H9 (cell line): ENCODE measurements at regions not wholly inside any gene's neighbourhood (a gene's known extent, or its start where the extent isn't known, plus 50 kb on each side); places are given as distances from the start of the nearest gene placed in this dataset.

Source experiments
- DNase-seq: peaks from one replicate; pipeline ENCODE4 v3.0.0-alpha.2; 2017
- H2AFZ ChIP-seq: one replicate; pipeline ENCODE4 v1.6.1; 2013; ENCODE audit warnings: mild to moderate bottlenecking, low read length, control low read depth, moderate library complexity
- H2AK5ac ChIP-seq: 2 replicates; pipeline ENCODE4 v1.6.1; 2013; ENCODE audit warnings: low read length, control low read depth, mixed read lengths; ENCODE audit not compliant: insufficient read length
- H2BK120ac ChIP-seq: one replicate; pipeline ENCODE4 v1.6.1; 2013; ENCODE audit warnings: low read depth, mild to moderate bottlenecking, low read length, control low read depth, inconsistent platforms; ENCODE audit not compliant: poor library complexity, severe bottlenecking
- H2BK12ac ChIP-seq: 2 replicates; pipeline ENCODE4 v1.6.1; 2013; ENCODE audit warnings: low read length, control low read depth, mixed read lengths, low read depth; ENCODE audit not compliant: insufficient read length
- H2BK15ac ChIP-seq: 2 replicates; pipeline ENCODE4 v1.6.1; 2013; ENCODE audit warnings: low read depth, low read length, control low read depth
- H2BK20ac ChIP-seq: one replicate; pipeline ENCODE4 v1.6.1; 2013; ENCODE audit warnings: low read depth, mild to moderate bottlenecking, low read length, control low read depth, inconsistent platforms; ENCODE audit not compliant: poor library complexity, severe bottlenecking
- H2BK5ac ChIP-seq: 2 replicates; pipeline ENCODE4 v1.6.1; 2013; ENCODE audit warnings: low read length, control low read depth, mixed read lengths; ENCODE audit not compliant: insufficient read length
- H3K14ac ChIP-seq: 2 replicates; pipeline ENCODE4 v1.6.1; 2013; ENCODE audit warnings: low read length, control low read depth; ENCODE audit not compliant: insufficient read depth
- H3K18ac ChIP-seq: 2 replicates; pipeline ENCODE4 v1.6.1; 2013; ENCODE audit warnings: low read depth, mild to moderate bottlenecking, mixed read lengths, low read length, control low read depth; ENCODE audit not compliant: insufficient read length
- H3K23ac ChIP-seq: 2 replicates; pipeline ENCODE4 v1.6.1; 2013; ENCODE audit warnings: low read length, control low read depth, mixed read lengths, low read depth; ENCODE audit not compliant: insufficient read length
- H3K23me2 ChIP-seq: 2 replicates; pipeline ENCODE4 v1.6.1; 2013; ENCODE audit warnings: low read depth, mild to moderate bottlenecking, mixed read lengths, low read length, control low read depth; ENCODE audit not compliant: insufficient read length, poor library complexity, severe bottlenecking
- H3K27ac ChIP-seq: 2 replicates; pipeline ENCODE4 v1.5.1; 2013; ENCODE audit warnings: low read length, control low read depth, mixed read lengths, low read depth; ENCODE audit not compliant: insufficient read length
- H3K27me3 ChIP-seq: 2 replicates; pipeline ENCODE4 v1.6.1; 2013; ENCODE audit warnings: low read length, control low read depth, inconsistent platforms; ENCODE audit not compliant: insufficient read depth
- H3K4ac ChIP-seq: 2 replicates; pipeline ENCODE4 v1.6.1; 2013; ENCODE audit warnings: low read depth, mild to moderate bottlenecking, control low read depth, inconsistent platforms, low read length, moderate library complexity
- H3K4me1 ChIP-seq: 2 replicates; pipeline ENCODE4 v1.6.1; 2013; ENCODE audit warnings: low read length, control low read depth, inconsistent platforms; ENCODE audit not compliant: insufficient read depth
- H3K4me2 ChIP-seq: 2 replicates; pipeline ENCODE4 v1.6.1; 2013; ENCODE audit warnings: low read length, control low read depth, mixed read lengths; ENCODE audit not compliant: insufficient read length, insufficient read depth
- H3K56ac ChIP-seq: 2 replicates; pipeline ENCODE4 v1.6.1; 2013; ENCODE audit warnings: low read depth, mild to moderate bottlenecking, mixed read lengths, low read length, control low read depth; ENCODE audit not compliant: insufficient read length
- H3K79me1 ChIP-seq: 2 replicates; pipeline ENCODE4 v1.6.1; 2013; ENCODE audit warnings: low read depth, mild to moderate bottlenecking, moderate library complexity, low read length, control low read depth, inconsistent platforms; ENCODE audit not compliant: insufficient read depth, poor library complexity, severe bottlenecking
- H3K79me2 ChIP-seq: 2 replicates; pipeline ENCODE4 v1.6.1; 2013; ENCODE audit warnings: low read length, control low read depth, inconsistent platforms; ENCODE audit not compliant: insufficient read depth
- H3K9ac ChIP-seq: 2 replicates; pipeline ENCODE4 v1.6.1; 2013; ENCODE audit warnings: low read length, control low read depth, mixed read lengths; ENCODE audit not compliant: insufficient read length; ENCODE audit errors: extremely low read depth
- H3K9me3 ChIP-seq: one replicate; pipeline ENCODE4 v1.6.1; 2013; ENCODE audit warnings: low read depth, low read length, inconsistent platforms; ENCODE audit not compliant: control insufficient read depth
- H3T11ph ChIP-seq: one replicate; pipeline ENCODE4 v1.6.1; 2013; ENCODE audit warnings: mild to moderate bottlenecking, low read length, control low read depth, inconsistent platforms
- H4K20me1 ChIP-seq: one replicate; pipeline ENCODE4 v1.6.1; 2013; ENCODE audit not compliant: control insufficient read depth, insufficient read length, insufficient read depth
- H4K5ac ChIP-seq: 2 replicates; pipeline ENCODE4 v1.6.1; 2013; ENCODE audit warnings: low read depth, mild to moderate bottlenecking, mixed read lengths, low read length, control low read depth; ENCODE audit not compliant: insufficient read length
- H4K8ac ChIP-seq: replicated peaks from 2 replicates; pipeline ENCODE4 v1.6.1; 2013; ENCODE audit warnings: low read length, control low read depth, mixed read lengths, low read depth; ENCODE audit not compliant: insufficient read length
- H4K91ac ChIP-seq: 2 replicates; pipeline ENCODE4 v1.6.1; 2013; ENCODE audit warnings: low read depth, mild to moderate bottlenecking, moderate library complexity, mixed read lengths, low read length, control low read depth; ENCODE audit not compliant: insufficient read length
- H3K27ac Mint-ChIP-seq, 3 experiments: 2 replicates in 2 of 3; 3 replicates in 1 of 3; pipeline ENCODE4 v1.8.0; 2020 to 2021; ENCODE audit warnings: mixed read lengths in 3 of 3, mild to moderate bottlenecking in 1 of 3, moderate library complexity in 1 of 3
- H3K27me3 Mint-ChIP-seq: 2 replicates; pipeline ENCODE4 v1.8.0; 2021; ENCODE audit warnings: low read depth, mild to moderate bottlenecking, moderate library complexity, mixed read lengths
- H3K36me3 Mint-ChIP-seq, 3 experiments: 2 replicates in 2 of 3; 3 replicates in 1 of 3; pipeline ENCODE4 v1.8.0; 2020 to 2021; ENCODE audit warnings: low read depth in 3 of 3, mixed read lengths in 3 of 3; ENCODE audit not compliant: insufficient read depth in 1 of 3
- H3K4me1 Mint-ChIP-seq, 2 experiments: 2 replicates each; pipeline ENCODE4 v1.8.0; 2020; ENCODE audit warnings: mixed read lengths in 2 of 2
- H3K4me3 Mint-ChIP-seq, 2 experiments: 2 replicates in 1 of 2; 3 replicates in 1 of 2; pipeline ENCODE4 v1.8.0; 2020 to 2021; ENCODE audit warnings: mild to moderate bottlenecking in 2 of 2, mixed read lengths in 2 of 2, moderate library complexity in 1 of 2
- H3K9me3 Mint-ChIP-seq, 2 experiments: 2 replicates in 1 of 2; 3 replicates in 1 of 2; pipeline ENCODE4 v1.8.0; 2020; ENCODE audit warnings: mild to moderate bottlenecking in 2 of 2, mixed read lengths in 2 of 2, moderate library complexity in 1 of 2
- WGBS: extraction: QIAGEN DNeasy Blood & Tissue Kit; methylation state at CpG from one replicate; pipeline ENCODE4 v1.1.7; 2013; ENCODE audit warnings: missing lambda C conversion rate, low lambda C conversion rate, mixed read lengths; ENCODE audit not compliant: insufficient read length; ENCODE audit errors: extremely low coverage; 5-methylcytosine and 5-hydroxymethylcytosine counted together
- TF ChIP-seq, protein P1 (sequence below): fragments of 200-600 bp; sonication (generic); conservative IDR thresholded peaks from 3 replicates; pipeline ENCODE4 v1.8.0; 2021; ENCODE audit warnings: antibody characterized with exemption, mild to moderate bottlenecking

DNA sequence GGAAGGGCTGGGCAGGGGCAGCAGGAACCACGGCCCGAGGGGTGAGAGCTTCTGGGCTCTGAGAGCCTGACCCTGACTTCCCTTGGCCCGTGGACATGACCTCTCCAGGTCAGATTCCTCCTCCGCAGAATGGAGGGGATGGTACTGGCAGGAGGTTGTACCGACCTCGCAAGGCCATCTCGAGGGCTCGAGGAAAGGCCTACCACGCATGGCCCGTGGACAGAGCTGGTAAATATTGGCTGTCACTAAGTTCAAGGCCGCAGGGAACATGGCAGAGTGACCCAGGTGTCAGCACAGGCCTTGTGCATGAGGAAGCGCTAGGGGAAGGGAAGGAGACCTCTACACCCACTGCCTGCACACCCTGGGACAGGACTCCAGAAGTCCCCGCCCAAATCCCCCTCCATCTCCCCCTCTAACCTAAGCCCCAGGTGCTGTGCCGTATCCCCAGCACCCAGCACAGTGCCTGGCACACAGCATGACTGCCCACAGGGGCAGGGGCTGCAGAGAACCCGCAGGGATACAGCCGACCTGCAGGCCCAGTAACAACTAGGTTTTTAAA, 54.9 kb upstream of the PPP2R5C start:
- H3K27ac Mint-ChIP-seq, result no peak overlapping the region
- no peak overlapping the region for H4K8ac ChIP-seq
- no peak overlapping the region for H3K56ac ChIP-seq
- no peak overlapping the region for H2AK5ac ChIP-seq
- TF ChIP-seq, protein P1, sequence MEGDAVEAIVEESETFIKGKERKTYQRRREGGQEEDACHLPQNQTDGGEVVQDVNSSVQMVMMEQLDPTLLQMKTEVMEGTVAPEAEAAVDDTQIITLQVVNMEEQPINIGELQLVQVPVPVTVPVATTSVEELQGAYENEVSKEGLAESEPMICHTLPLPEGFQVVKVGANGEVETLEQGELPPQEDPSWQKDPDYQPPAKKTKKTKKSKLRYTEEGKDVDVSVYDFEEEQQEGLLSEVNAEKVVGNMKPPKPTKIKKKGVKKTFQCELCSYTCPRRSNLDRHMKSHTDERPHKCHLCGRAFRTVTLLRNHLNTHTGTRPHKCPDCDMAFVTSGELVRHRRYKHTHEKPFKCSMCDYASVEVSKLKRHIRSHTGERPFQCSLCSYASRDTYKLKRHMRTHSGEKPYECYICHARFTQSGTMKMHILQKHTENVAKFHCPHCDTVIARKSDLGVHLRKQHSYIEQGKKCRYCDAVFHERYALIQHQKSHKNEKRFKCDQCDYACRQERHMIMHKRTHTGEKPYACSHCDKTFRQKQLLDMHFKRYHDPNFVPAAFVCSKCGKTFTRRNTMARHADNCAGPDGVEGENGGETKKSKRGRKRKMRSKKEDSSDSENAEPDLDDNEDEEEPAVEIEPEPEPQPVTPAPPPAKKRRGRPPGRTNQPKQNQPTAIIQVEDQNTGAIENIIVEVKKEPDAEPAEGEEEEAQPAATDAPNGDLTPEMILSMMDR, result no peak
- H3K4me1 Mint-ChIP-seq, result peaks cover 19 to 24% of the 10 kb centered on the region in 2 experiments
- peaks cover 8 to 13% of the 10 kb centered on the region in 2 experiments for H3K9me3 Mint-ChIP-seq
- H3T11ph ChIP-seq, result no peak overlapping the region
- H3K27ac ChIP-seq, result no peak overlapping the region
- WGBS, result no CpG with 5 or more reads among the region's 16 CpGs
- no peak overlapping the region for H2BK5ac ChIP-seq
- DNase-seq, result no peak
- H3K23me2 ChIP-seq, result no peaks in the 10 kb centered on the region
- H2BK15ac ChIP-seq, result no peak overlapping the region
- no peaks in the 10 kb centered on the region for H3K4me1 ChIP-seq
- H2BK20ac ChIP-seq, result no peak overlapping the region
- H4K5ac ChIP-seq, result no peak overlapping the region
- no peak overlapping the region for H2BK120ac ChIP-seq
- no peak overlapping the region for H3K4ac ChIP-seq
- peaks cover 49% of the 10 kb centered on the region for H3K27me3 Mint-ChIP-seq
- H3K27me3 ChIP-seq, result no peaks in the 10 kb centered on the region
- no peaks in the 10 kb centered on the region for H4K20me1 ChIP-seq
- no peaks in the 10 kb centered on the region for H3K36me3 Mint-ChIP-seq
- no peak overlapping the region for H3K14ac ChIP-seq
- no peaks in the 10 kb centered on the region for H3K79me2 ChIP-seq
- no peak overlapping the region; a peak in 1 of 5 replicates for H3K4me3 Mint-ChIP-seq
- H3K9ac ChIP-seq, result no peak overlapping the region
- no peak overlapping the region for H3K18ac ChIP-seq
- H4K91ac ChIP-seq, result no peak overlapping the region
- no peak overlapping the region for H2BK12ac ChIP-seq
- no peak overlapping the region for H2AFZ ChIP-seq
- H3K23ac ChIP-seq, result no peak overlapping the region
- no peaks in the 10 kb centered on the region for H3K9me3 ChIP-seq
- H3K79me1 ChIP-seq, result no peaks in the 10 kb centered on the region
- H3K4me2 ChIP-seq, result no peak overlapping the region
